ENCODE measurements at regions not wholly inside any gene's neighbourhood (a gene's known extent, or its start where the extent isn't known, plus 50 kb on each side); places are given as distances from the start of the nearest gene placed in this dataset.

GRCh38 chr13:112325920-112326645 is 50.1 kb upstream of the SPACA7 start:
- no peaks in the 10 kb centered on the region for H3K4me1 ChIP-seq
- TF ChIP-seq POLR2A (IDR thresholded peaks at IDR 0.05) = no peak
- TF ChIP-seq, protein P1, sequence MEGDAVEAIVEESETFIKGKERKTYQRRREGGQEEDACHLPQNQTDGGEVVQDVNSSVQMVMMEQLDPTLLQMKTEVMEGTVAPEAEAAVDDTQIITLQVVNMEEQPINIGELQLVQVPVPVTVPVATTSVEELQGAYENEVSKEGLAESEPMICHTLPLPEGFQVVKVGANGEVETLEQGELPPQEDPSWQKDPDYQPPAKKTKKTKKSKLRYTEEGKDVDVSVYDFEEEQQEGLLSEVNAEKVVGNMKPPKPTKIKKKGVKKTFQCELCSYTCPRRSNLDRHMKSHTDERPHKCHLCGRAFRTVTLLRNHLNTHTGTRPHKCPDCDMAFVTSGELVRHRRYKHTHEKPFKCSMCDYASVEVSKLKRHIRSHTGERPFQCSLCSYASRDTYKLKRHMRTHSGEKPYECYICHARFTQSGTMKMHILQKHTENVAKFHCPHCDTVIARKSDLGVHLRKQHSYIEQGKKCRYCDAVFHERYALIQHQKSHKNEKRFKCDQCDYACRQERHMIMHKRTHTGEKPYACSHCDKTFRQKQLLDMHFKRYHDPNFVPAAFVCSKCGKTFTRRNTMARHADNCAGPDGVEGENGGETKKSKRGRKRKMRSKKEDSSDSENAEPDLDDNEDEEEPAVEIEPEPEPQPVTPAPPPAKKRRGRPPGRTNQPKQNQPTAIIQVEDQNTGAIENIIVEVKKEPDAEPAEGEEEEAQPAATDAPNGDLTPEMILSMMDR (IDR thresholded peaks at IDR 0.05 in 4 of 5, conservative IDR thresholded peaks at IDR 0.05 in 1 of 5) = no peak
- intact Hi-C loops (cut with DNase I; ENCODE audit: low total_unique reads) = no loop called here
- no peaks in the 10 kb centered on the region for H3K9me3 ChIP-seq
- no peak for ATAC-seq
- no peaks in the 10 kb centered on the region for H3K36me3 ChIP-seq
- H3K27ac ChIP-seq = no peak overlapping the region
- DNase-seq = no peak
- in situ Hi-C loops (cut with MboI; ENCODE audit: low sequenced_read_pairs in 4 of 4) = no loop called here
- H3K4me3 ChIP-seq = no peak overlapping the region
- H3K27me3 ChIP-seq = peaks cover 0 to 4% (median 4%) of the 10 kb centered on the region in 3 donors
